Vagina (tissue), 2 donors: ENCODE measurements at regions not wholly inside any gene's neighbourhood (a gene's known extent, or its start where the extent isn't known, plus 50 kb on each side); places are given as distances from the start of the nearest gene placed in this dataset.

Source experiments
- CTCF ChIP-seq, 3 experiments: fragments of 450-650 bp in 2 of 3; fragments of 200-600 bp in 1 of 3; sonication (generic) in 1 of 3; IDR thresholded peaks; one replicate each; pipeline ENCODE4 v1.5.1; 2017 to 2019; ENCODE audit warnings: antibody characterized with exemption in 3 of 3, mild to moderate bottlenecking in 2 of 3, moderate library complexity in 2 of 3
- POLR2A ChIP-seq, 2 donors: fragments of 450-650 bp; IDR thresholded peaks; one replicate each; pipeline ENCODE4 v1.6.1; 2017; ENCODE audit warnings: antibody characterized with exemption in 2 of 2, mild to moderate bottlenecking in 2 of 2, moderate library complexity in 2 of 2

GRCh38 chr3:159113221-159113875 is 311.5 kb downstream of the MFSD1 start:
- no peak for TF ChIP-seq CTCF (IDR thresholded peaks at IDR 0.05)
- no peak for TF ChIP-seq POLR2A (IDR thresholded peaks at IDR 0.05)
